ENCODE measurements at regions not wholly inside any gene's neighbourhood (a gene's known extent, or its start where the extent isn't known, plus 50 kb on each side); places are given as distances from the start of the nearest gene placed in this dataset.

- peak; percentile 17 for DNase-seq (ENCODE audit: low spot score)
- POLR2A ChIA-PET (ENCODE audit: low non-redundant PET): no interaction called here
- no peaks in the 10 kb centered on the region for H3K27me3 ChIP-seq (replicated peaks; ENCODE audit: insufficient read depth, low read depth, low read length, poor library complexity)
- no peaks in the 10 kb centered on the region for H3K9me3 ChIP-seq (ENCODE audit: low read depth, low read length, poor library complexity, severe bottlenecking)
- no peak overlapping the region for H3K4me3 ChIP-seq (ENCODE audit: low read depth, low read length, poor library complexity, severe bottlenecking)
- TF ChIP-seq EZH2 (IDR thresholded peaks at IDR 0.05; ENCODE audit: borderline replicate concordance, low read depth, low read length, poor library complexity, severe bottlenecking) (no peak), CTCF (conservative IDR thresholded peaks at IDR 0.05; ENCODE audit: low read depth, low read length) (no peak)
- intact Hi-C loops (cut with micrococcal nuclease; ENCODE audit: unreplicated experiment): loop anchor here (5.0 kb wide), 1 partner anchor 266 kb away; no protein-coding TSS in a partner anchor
- H3K27ac ChIP-seq (ENCODE audit: low read depth, low read length, poor library complexity, severe bottlenecking): peak overlapping the region; percentile 80
- no peaks in the 10 kb centered on the region for H3K36me3 ChIP-seq (ENCODE audit: insufficient read depth, low read length, poor library complexity, severe bottlenecking)
- CTCF ChIA-PET: interaction anchor here (1.5 kb wide), 1 partner anchor 267 kb away, joined by 6 read pairs; no protein-coding TSS in a partner anchor
- peaks cover 38% of the 10 kb centered on the region for H3K4me1 ChIP-seq (ENCODE audit: insufficient read depth, low read length, poor library complexity, severe bottlenecking)
- BruUV-seq (replicated peaks): no TSS peak
Observed at GRCh38 chr1:87686136-87686495, 357.4 kb downstream of the LMO4 start.

GRCh38 chr1:87686671-87687070 lies 358.0 kb downstream of the LMO4 start:
- BruUV-seq (replicated peaks): no TSS peak
- intact Hi-C loops (cut with micrococcal nuclease; ENCODE audit: unreplicated experiment): loop anchor here (5.0 kb wide), 1 partner anchor 266 kb away; no protein-coding TSS in a partner anchor
- H3K36me3 ChIP-seq (ENCODE audit: insufficient read depth, low read length, poor library complexity, severe bottlenecking): no peaks in the 10 kb centered on the region
- H3K27ac ChIP-seq (ENCODE audit: low read depth, low read length, poor library complexity, severe bottlenecking): peak overlapping the region; percentile 80
- H3K9me3 ChIP-seq (ENCODE audit: low read depth, low read length, poor library complexity, severe bottlenecking): no peaks in the 10 kb centered on the region
- CTCF ChIA-PET: no interaction called here
- no peaks in the 10 kb centered on the region for H3K27me3 ChIP-seq (replicated peaks; ENCODE audit: insufficient read depth, low read depth, low read length, poor library complexity)
- H3K4me3 ChIP-seq (ENCODE audit: low read depth, low read length, poor library complexity, severe bottlenecking): no peak overlapping the region
- POLR2A ChIA-PET (ENCODE audit: low non-redundant PET): no interaction called here
- no peak for DNase-seq (ENCODE audit: low spot score)
- TF ChIP-seq CTCF (conservative IDR thresholded peaks at IDR 0.05; ENCODE audit: low read depth, low read length) (no peak), EZH2 (IDR thresholded peaks at IDR 0.05; ENCODE audit: borderline replicate concordance, low read depth, low read length, poor library complexity, severe bottlenecking) (no peak)
- H3K4me1 ChIP-seq (ENCODE audit: insufficient read depth, low read length, poor library complexity, severe bottlenecking): peaks cover 38% of the 10 kb centered on the region

DNA sequence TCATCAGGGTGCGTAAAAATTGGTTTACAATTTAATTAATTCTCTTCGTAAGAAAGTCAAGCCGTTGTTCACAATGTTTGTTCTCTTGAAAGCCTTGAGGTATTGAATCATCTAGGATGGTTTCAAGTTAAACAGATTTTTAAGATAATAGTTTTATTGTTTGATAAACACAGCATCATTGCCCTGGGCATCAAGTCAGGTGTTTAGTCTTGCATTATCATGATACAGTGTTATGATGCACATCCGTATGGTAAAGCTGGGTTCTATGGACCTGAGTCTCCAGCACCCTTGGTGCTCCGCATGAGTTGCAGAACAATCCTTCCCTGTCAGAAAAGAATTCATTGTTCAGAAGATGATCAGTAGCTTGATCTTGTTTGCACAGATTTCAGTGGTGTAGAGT lies 359.5 kb downstream of the LMO4 start:
- H3K9me3 ChIP-seq (ENCODE audit: low read depth, low read length, poor library complexity, severe bottlenecking): no peaks in the 10 kb centered on the region
- no peak for TF ChIP-seq EZH2 (IDR thresholded peaks at IDR 0.05; ENCODE audit: borderline replicate concordance, low read depth, low read length, poor library complexity, severe bottlenecking)
- no peak for TF ChIP-seq CTCF (conservative IDR thresholded peaks at IDR 0.05; ENCODE audit: low read depth, low read length)
- H3K36me3 ChIP-seq (ENCODE audit: insufficient read depth, low read length, poor library complexity, severe bottlenecking): no peaks in the 10 kb centered on the region
- no peak overlapping the region for H3K4me3 ChIP-seq (ENCODE audit: low read depth, low read length, poor library complexity, severe bottlenecking)
- ChIA-PET CTCF (no interaction called here), POLR2A (ENCODE audit: low non-redundant PET) (no interaction called here)
- H3K4me1 ChIP-seq (ENCODE audit: insufficient read depth, low read length, poor library complexity, severe bottlenecking): peaks cover 38% of the 10 kb centered on the region
- no TSS peak for BruUV-seq (replicated peaks)
- intact Hi-C loops (cut with micrococcal nuclease; ENCODE audit: unreplicated experiment): loop anchor here (5.0 kb wide), 1 partner anchor 264 kb away; no protein-coding TSS in a partner anchor
- no peak overlapping the region for H3K27ac ChIP-seq (ENCODE audit: low read depth, low read length, poor library complexity, severe bottlenecking)
- no peaks in the 10 kb centered on the region for H3K27me3 ChIP-seq (replicated peaks; ENCODE audit: insufficient read depth, low read depth, low read length, poor library complexity)
- DNase-seq (ENCODE audit: low spot score): no peak

Data from A673 (cell line).